Astrocyte of the hippocampus (primary cell): ENCODE measurements at regions not wholly inside any gene's neighbourhood (a gene's known extent, or its start where the extent isn't known, plus 50 kb on each side); places are given as distances from the start of the nearest gene placed in this dataset.

Experiments used
- DNase-seq: peaks from one replicate; pipeline ENCODE4 v3.0.0; 2011; ENCODE audit warnings: low read depth, low spot score

DNA sequence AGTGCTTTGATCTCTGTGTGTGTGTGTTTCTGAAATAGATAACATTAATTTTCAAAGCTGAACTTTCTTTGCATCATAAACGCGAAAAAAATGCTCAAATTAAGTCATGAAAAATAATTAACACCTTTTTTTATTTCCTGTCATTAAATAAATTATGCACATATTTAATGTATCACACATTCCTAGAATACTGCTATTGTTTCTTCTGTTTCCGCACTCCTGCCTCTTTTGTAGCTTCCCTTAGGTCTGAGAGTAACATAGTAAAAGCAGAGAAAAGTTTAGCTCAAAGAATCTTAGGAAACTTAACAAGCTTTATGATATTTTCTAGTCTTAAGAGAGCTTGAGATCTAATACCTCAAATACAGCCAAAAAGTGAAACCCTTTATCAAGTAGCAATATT lies 504.2 kb downstream of the JRKL start:
- DNase-seq = no peak

DNA sequence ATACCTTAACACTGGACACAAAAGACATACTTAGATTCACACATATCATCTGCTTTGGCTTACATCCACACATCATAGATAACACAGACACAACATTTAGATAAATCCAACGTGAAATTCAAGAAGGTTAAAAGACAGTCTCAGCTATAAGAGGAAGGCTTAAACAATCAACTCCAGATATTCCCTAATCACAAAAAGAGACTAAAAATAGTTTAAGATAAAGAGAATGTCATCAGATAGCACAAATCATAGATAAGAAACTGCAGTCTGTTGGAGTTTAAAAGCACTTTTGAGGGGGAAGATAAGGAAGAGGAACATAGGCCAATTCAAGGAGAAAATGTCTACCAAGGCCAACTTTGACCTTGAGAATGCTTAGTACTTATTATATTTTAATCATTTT lies 504.8 kb downstream of the JRKL start:
- DNase-seq = no peak

GRCh38 chr11:96899971-96900370 lies 510.2 kb downstream of the JRKL start:
- no peak for DNase-seq

DNA sequence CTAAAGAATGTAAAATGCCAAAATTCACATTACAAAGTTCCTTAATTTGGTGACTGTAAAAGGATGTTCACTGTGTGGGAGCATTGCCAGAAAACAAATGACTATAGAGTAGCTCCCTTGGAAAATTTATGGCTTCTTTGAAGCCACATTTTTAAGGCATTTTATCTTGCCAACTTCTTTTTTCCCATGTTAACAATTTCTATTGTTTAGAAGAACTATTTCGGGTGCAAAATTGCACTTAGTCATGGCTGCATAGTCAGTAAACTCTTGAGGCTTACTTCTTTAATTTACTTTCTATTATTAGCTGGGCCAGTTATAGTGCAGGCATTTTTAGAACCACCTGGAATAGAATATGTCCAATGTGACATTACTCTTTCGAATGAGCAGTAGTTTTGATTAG lies 515.3 kb downstream of the JRKL start:
- no peak for DNase-seq

- no peak for DNase-seq
Measured at GRCh38 chr11:96905663-96906062, 515.9 kb downstream of the JRKL start.

GRCh38 chr11:96906476-96906875 lies 516.7 kb downstream of the JRKL start:
- DNase-seq = no peak

GRCh38 chr11:96925862-96926261 lies 536.0 kb downstream of the JRKL start:
- DNase-seq = no peak

DNA sequence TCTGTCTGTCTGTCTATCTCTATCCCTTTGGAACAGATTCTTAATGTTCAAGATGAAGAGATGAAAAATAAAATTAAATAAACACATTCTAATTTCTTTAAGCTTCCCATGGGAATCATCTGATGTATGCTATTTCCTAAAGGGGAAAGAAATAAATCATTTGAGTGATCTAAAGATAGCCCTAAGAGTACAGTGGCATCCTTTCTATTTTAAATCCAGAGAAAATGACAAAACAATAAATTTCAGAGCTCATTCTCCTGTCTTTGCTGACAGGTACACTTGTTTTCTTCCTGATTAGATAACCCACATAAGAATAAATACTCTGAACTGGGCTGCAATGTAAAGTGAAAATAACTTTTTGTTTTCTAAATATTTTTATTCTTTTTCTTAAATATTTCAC lies 550.4 kb downstream of the JRKL start:
- DNase-seq = no peak

DNA sequence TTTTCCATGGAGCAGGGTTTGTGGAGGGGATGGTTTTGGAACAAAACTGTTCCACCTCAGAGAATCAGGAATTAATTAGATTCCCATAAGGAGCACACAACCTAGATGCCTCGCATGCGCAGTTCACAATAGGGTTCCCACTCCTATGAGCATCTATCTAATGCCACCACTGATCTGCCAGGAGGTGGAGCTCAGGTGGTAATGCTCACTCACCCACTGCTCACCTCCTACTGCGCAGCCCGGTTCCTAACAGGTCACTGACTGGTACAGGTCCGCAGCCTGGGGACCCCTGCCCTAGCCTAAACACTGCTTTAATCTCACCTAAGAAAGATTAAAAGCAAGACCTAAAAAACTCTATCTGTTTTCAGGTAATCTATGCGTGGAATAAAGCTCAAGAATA lies 553.0 kb downstream of the JRKL start:
- no peak for DNase-seq

DNA sequence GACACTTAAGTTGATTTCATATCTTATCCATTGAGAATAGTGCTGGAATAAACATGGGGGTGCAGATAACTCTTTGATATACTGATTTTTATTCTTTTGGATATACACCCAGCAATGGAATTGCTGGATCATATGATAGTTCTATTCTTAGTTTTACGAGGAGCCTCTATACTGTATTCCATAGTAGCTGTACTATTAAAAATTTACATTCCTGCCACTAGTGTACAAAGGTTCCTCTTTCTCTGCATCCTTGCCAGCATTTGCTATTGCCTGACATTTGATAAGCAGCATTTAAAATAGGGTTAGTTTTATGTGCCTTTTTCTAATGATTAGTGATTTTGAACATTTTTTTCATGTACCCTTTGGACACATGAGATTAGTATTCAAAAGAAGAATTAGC lies 554.2 kb downstream of the JRKL start:
- DNase-seq = no peak

DNA sequence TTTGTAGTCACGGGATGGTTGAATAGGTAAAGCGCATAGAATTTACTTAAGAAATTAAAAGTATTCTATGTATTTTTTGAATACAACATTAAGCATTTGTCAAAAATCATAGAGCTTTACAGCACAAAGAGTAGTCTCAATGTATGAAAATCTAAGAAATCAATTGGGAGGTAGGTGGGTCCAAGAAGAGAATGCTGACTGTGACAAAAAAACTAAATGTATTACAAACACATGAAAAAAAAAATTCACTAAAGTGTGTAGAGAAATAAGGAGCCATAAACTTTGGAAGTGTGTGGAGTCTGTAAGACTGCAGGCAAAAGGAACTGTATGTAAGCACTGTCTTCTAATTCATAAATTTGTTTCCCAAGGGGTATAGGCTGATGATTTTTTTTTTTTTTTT lies 558.3 kb downstream of the JRKL start:
- DNase-seq = no peak

DNA sequence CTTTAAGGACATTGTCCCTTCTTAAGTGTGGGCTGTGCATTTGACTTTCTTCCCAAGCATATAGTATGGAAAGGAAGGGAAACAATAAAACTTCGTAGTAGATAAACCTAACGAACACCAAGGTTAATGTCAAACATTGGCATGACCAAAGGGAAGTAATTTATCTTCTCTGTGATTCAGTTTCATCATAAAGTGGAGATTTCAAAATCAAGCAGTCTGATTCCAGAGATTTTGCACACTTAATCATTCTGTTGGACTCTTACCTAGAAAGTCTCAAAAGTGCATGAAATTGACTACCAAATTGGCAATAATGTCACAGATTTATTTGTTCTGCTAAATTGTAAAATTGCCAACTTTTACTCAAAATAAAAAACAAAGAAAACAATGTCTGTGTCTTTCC lies 559.7 kb downstream of the JRKL start:
- no peak for DNase-seq

GRCh38 chr11:96954587-96955242 lies 564.9 kb downstream of the JRKL start:
- no peak for DNase-seq

- DNase-seq = no peak
Measured at GRCh38 chr11:96960476-96960875, 570.7 kb downstream of the JRKL start.

DNA sequence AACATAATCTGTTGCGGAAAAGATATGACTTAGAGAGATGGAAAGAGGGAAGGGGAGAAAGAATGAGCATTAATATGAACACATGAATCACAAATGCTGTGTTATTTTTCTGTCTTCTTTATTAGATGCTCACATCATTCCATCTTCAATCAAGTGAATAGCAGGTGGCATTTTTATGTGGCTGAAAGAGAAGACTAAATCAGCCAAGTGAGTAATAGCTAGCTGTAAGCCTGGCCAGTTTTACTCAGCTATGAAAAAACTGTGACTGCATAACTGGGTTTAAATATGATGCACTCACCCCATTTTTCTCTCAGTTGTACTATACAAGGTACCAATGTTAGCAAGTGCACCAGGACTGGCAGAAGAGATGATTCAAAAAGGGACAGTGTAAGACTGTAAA lies 571.1 kb downstream of the JRKL start:
- DNase-seq = no peak

DNA sequence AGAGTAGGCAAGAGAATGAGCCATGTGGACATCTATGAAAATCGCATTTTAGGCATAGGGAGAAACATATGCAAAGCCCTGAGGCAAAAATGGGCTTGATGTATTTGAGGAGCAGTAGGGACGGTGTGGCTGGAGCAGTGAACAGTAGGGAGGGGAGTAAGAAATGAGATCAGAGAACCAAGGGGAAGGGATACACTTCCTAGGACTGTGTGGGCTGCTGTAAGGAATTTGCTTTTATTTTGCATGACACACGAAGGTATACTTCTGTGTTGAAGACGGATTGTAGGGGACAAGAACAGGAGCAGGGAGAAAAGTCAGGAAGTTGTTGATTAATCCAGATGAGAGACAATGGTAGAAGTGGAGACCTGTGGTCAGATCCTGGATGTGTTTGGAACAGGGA lies 572.1 kb downstream of the JRKL start:
- DNase-seq = no peak

- DNase-seq = no peak
Measured at GRCh38 chr11:96963375-96963774, 573.6 kb downstream of the JRKL start.

- no peak for DNase-seq
Measured at GRCh38 chr11:96964661-96965060, 574.8 kb downstream of the JRKL start.

DNA sequence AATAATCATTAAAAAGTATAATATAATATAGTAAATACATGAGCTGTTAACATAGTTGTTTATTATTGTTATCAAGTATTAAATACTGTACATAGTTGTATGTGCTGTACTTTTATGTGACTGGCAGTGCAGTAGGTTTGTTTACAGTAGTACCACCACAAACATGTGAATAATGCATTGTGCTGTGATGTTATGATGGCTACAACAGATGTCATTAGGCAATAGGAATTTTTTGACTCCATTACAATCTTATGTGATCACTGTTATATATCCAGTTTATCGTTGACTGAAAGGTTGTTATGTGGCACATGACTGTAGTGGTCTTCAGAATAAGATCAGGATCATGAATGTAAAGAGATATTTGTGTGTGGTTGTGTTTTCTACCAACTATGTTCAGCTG lies 577.8 kb downstream of the JRKL start:
- no peak for DNase-seq

DNA sequence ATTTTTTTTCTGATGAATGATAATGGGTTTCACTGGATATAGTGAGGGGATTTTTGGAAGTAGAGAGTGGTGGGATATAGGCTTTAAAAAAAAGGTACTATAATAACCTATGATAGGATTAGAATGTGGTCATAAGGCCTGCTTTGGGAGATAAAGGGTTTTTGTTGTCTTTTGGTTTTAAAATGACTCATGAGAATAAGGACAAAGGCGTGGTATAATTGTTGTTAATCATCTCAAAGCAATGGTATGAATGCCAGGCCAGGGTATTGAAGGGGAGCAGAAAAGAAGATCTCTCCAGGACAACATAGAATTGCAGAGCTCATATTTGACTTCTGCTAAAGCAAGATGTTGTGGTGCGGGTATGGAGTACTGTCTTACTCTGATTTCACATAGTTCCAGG lies 579.4 kb downstream of the JRKL start:
- DNase-seq = no peak

- DNase-seq = no peak
Measured at GRCh38 chr11:96978751-96979150, 588.9 kb downstream of the JRKL start.

GRCh38 chr11:96986516-96986915 lies 596.7 kb downstream of the JRKL start:
- DNase-seq = no peak

GRCh38 chr11:96990914-96991313 lies 601.1 kb downstream of the JRKL start:
- DNase-seq = no peak

GRCh38 chr11:97000481-97000880 lies 610.7 kb downstream of the JRKL start:
- DNase-seq = no peak
